GM12872 (cell line): ENCODE measurements at regions not wholly inside any gene's neighbourhood (a gene's known extent, or its start where the extent isn't known, plus 50 kb on each side); places are given as distances from the start of the nearest gene placed in this dataset.

Experiments
- CTCF ChIP-seq: IDR thresholded peaks from 3 replicates; pipeline ENCODE4 v1.5.1; 2011; ENCODE audit warnings: low read depth, mild to moderate bottlenecking, low read length, moderate library complexity; ENCODE audit not compliant: insufficient read depth

DNA sequence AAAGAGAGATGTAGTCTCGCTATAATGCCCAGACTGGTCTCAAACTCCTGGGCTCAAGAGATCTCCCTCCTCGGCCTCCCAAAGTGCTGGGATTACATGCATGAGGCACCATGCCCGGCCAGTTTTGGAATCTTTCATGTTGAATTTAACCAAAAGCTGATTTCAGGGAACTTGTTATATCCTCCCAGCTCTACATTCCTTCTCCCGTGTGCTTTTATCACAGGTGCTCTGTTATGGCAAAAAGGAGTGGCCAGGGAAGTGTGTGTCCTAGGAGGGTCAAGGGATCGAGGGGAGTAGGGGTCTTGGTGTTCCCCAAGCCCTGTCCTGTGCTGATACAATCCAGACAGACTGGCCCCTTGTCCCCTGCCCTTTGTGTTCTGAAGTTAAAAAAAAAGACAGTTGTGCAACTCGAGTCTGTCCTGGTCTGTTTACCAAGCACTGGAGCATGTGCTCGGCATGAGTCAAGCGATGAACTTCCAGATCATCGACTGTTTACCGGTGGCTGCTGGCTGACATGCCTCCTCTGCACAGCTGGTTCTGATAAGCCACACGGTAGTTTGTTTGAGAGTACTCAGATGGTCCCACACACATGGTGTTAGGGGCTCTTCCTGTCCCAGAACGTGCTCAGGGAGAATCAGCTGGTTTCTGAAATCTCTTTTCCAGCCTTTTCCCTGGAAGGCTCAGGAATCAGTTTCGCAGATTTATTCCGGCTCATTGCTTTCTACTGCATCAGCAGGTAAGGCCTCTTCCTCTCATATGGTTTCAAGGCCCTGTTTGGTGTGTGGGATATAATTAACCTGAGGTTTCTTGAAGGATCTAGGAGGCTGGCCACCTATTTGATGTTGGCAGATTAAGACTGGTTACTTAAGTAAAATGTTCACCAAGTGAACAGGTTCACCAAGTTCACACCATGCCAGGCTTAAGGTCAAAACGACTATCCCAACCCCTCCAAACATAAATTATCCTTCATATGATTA is 52.6 kb upstream of the NAA20 start:
- TF ChIP-seq CTCF = no peak

DNA sequence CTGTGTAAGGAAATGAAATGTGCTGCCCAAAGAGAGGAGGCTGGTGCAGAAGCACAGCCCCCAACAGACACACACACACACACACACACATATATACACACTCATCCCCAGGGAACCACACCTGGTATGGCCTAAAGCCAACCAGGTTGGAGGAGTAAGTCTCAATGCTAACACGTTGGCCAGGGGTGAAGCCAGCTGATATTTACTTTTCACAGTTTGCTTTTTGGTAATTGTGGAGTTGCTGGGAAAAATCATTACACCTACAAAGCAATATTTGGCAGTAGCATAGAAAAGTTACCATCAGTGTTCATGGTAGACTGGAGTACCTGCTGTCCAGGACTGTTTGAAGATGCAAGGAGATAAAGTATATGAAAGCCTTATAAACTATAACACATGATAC is 50.3 kb upstream of the NAA20 start:
- TF ChIP-seq CTCF = no peak
